GM12875 (cell line): ENCODE measurements at regions not wholly inside any gene's neighbourhood (a gene's known extent, or its start where the extent isn't known, plus 50 kb on each side); places are given as distances from the start of the nearest gene placed in this dataset.

Experiments
- H3K4me3 ChIP-seq: one replicate; pipeline ENCODE4 v1.5.1; 2011; ENCODE audit warnings: low read depth, low read length, control low read depth
- TF ChIP-seq, protein P1 (sequence below): IDR thresholded peaks from 2 replicates; pipeline ENCODE4 v1.5.1; 2011; ENCODE audit warnings: low read depth, mild to moderate bottlenecking, control low read depth, inconsistent platforms, low read length, moderate library complexity, borderline replicate concordance; ENCODE audit not compliant: insufficient read depth

DNA sequence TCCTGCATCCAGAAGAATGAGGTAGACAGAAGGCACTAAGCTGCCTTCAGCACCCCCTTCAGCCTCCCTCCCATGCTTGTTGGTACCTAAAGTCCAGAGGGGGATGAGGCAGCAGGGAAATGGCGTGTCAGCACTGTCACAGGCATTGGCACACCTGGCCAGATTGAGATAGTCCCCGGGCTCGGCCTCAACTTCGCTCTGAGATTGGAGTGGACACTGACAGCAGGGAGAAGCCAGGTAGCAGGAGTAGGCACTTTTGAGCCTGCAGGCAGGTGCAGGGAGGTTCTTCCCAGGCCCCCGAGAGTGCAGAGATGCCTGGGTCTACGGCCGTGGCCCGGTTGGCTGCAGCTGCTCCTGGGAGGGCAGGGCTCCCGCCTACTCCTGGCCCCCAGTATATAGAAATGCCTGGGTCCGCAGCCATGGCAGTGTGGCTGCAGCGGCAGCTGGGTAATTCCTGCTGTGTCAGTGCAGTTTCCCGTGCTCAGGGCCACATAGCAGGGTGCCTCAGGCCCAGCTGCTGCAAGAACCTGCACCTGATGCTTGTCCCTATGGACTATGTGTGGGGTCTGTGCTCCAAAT is 160.3 kb downstream of the SLITRK6 start:
- TF ChIP-seq, protein P1, sequence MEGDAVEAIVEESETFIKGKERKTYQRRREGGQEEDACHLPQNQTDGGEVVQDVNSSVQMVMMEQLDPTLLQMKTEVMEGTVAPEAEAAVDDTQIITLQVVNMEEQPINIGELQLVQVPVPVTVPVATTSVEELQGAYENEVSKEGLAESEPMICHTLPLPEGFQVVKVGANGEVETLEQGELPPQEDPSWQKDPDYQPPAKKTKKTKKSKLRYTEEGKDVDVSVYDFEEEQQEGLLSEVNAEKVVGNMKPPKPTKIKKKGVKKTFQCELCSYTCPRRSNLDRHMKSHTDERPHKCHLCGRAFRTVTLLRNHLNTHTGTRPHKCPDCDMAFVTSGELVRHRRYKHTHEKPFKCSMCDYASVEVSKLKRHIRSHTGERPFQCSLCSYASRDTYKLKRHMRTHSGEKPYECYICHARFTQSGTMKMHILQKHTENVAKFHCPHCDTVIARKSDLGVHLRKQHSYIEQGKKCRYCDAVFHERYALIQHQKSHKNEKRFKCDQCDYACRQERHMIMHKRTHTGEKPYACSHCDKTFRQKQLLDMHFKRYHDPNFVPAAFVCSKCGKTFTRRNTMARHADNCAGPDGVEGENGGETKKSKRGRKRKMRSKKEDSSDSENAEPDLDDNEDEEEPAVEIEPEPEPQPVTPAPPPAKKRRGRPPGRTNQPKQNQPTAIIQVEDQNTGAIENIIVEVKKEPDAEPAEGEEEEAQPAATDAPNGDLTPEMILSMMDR, result no peak
- no peak overlapping the region for H3K4me3 ChIP-seq

DNA sequence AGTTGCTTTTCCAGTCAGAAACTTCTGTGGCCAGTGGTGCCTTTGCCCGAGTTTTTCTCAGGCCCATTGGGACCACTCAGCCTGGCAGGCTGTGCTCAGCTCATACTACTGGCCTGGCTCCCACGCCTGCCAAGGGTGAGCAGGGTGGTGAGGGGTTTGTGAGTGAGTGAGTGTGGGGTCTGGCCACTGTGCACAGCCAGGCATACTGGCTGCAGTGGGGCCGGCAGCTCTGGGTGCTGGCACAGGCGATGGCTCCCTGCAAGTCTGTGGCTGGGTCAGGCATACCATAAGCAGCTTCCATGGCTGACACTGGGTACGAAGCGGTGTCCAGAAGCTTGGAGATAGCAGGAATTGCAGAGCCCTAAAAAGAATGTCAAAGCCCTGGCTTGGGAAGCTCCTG is 161.0 kb downstream of the SLITRK6 start:
- TF ChIP-seq, protein P1, result no peak
- H3K4me3 ChIP-seq, result no peak overlapping the region

DNA sequence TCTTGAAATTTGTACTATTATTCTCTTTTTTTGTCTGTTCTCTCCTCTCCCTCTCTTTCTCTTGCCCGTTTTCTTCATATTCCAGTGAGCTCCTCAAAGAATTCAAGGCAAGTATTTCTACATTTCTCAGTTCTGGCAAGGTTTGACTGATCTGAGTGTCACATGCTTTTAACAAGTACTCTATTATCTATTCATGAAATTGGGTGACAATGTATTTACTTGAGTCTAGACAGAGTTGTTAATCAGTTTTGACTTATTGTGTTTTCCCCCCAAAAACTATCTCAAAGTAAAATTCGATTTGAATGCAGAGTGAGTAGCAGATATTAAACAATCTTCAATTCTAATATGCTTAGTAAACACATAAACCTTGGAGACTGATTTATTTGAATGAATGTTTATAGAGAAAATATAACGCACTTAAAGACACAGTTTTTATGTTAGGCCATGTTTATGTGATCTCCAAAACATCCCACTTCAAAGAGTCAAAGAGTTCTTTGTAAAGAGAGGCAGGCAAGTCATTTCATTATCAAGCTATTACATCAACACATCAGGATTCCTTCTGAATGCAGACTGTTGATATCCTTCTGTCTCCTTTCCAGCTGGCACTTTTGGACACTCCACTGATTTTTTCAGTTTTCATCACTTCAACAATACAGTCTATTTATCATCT is 166.6 kb downstream of the SLITRK6 start:
- TF ChIP-seq, protein P1, result no peak
- H3K4me3 ChIP-seq, result no peak overlapping the region

DNA sequence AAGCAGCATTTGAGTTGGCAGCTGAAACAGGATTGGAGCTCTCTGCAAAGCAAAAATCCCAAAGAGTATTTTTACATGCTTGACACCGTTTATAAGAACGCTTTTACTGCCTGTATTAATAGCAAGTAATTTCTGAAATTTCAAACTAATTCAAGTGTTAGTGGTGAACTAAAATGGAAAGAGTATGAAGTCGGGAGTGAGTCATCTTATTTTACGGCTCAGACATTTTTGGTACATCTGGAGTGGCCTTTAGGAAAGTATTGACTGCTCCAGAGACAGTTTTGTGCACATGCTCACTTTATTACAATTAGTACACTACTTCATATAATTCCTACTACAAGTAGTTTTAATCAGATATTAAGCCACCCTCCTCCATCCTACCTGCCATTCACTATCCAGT is 167.4 kb downstream of the SLITRK6 start:
- H3K4me3 ChIP-seq, result no peak overlapping the region
- TF ChIP-seq, protein P1, result no peak

DNA sequence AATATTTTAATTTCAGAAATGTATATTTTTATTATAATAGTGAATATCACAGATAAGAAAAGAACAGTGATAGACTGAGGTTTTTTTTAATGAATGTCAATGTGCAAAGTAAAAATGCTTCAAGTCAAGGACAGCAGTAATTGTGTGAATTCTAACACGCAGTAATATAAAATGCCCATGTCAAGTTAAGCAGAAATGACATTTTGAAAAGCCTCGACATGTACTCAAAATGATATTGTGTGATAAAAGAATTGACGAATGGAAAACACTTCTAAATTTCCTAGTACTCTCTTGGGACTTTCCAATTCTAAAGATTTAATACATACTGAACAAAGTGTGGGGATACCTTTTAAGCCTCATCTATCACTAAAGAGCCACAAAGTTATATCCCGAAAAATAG is 172.6 kb downstream of the SLITRK6 start:
- no peak overlapping the region for H3K4me3 ChIP-seq
- TF ChIP-seq, protein P1, result no peak

DNA sequence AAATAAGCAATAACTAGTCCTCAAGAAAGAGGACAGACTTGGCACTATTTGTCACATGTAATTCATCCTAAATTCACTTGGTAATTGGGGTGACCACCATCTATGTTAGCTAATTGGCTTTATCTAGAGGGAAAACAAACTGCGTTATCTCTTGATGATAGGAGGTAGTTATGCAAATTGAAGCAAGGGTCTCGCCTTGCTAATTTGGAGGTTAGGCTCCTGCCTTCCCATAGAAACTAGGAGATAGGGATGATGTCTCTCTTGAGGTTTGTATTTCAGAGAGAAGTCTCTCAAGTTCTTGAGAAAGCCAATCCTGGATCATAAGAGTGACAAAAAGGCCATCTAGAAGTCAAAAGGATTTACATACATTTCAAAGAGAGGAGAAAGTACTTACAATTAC is 179.9 kb downstream of the SLITRK6 start:
- TF ChIP-seq, protein P1, result no peak
- H3K4me3 ChIP-seq, result no peak overlapping the region

DNA sequence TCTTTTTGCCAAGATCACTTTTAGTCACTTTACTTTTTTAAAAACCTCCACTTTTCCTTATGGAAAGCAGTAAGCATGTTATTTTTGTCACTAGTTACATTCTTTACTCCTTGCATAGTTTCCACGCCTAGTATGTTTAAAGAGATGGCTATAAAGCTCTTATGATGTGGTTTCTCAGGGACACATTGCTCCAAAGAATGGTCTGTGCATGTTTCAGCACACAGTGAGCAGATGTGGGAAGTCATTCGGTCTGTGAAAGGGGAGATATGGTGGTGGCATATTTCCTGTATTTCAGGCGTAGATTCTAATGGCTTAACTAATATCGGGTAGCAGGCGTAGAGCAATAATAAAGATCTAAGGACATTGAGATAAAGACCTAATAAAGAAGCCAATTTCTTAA is 180.7 kb downstream of the SLITRK6 start:
- TF ChIP-seq, protein P1, result no peak
- no peak overlapping the region for H3K4me3 ChIP-seq
